GM12891 (cell line): ENCODE measurements at regions not wholly inside any gene's neighbourhood (a gene's known extent, or its start where the extent isn't known, plus 50 kb on each side); places are given as distances from the start of the nearest gene placed in this dataset.

Experiments used
- PAX5 ChIP-seq: IDR thresholded peaks from 2 replicates; pipeline ENCODE4 v1.6.1; 2011; ENCODE audit warnings: low read length, moderate library complexity, mild to moderate bottlenecking; ENCODE audit not compliant: insufficient read depth, severe bottlenecking
- POLR2A ChIP-seq: IDR thresholded peaks from 2 replicates; pipeline ENCODE4 v1.6.1; 2011; ENCODE audit warnings: low read depth, low read length, control low read depth
- POLR2AphosphoS5 ChIP-seq: IDR thresholded peaks from 2 replicates; pipeline ENCODE4 v1.6.1; 2011; ENCODE audit warnings: low read depth, low read length, control low read depth
- POU2F2 ChIP-seq: IDR thresholded peaks from 2 replicates; pipeline ENCODE4 v1.6.1; 2011; ENCODE audit warnings: low read depth, mild to moderate bottlenecking, control low read depth, low read length, moderate library complexity
- SPI1 ChIP-seq: IDR thresholded peaks from 2 replicates; pipeline ENCODE4 v1.6.1; 2011; ENCODE audit warnings: low read depth, low read length, control low read depth
- TAF1 ChIP-seq: IDR thresholded peaks from 2 replicates; pipeline ENCODE4 v1.6.1; 2011; ENCODE audit warnings: low read depth, low read length, control low read depth

DNA sequence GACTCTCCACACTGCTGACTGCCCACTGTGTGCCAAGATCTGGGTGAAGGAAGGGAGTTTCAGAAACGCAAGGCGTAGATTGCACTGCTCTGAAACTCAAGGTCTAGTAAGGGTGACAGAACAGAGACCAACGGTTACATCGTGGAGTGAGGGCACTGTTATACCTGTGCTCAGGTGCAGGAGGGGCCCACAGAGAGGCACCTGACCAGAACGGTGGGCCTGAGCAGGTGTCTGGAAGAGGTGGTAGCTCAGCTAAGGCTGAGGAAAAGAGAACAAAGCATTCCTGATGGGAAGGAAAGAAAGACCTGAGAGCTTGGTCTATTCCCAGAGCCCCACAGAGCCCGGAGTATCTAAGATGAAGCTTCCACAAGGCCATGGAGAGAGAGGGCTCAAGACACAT lies 267.2 kb downstream of the MED10 start:
- TF ChIP-seq TAF1 (no peak), POLR2A (no peak), POLR2AphosphoS5 (no peak), POU2F2 (no peak), PAX5 (no peak), SPI1 (no peak)
